ENCODE measurements at regions not wholly inside any gene's neighbourhood (a gene's known extent, or its start where the extent isn't known, plus 50 kb on each side); places are given as distances from the start of the nearest gene placed in this dataset.

DNA sequence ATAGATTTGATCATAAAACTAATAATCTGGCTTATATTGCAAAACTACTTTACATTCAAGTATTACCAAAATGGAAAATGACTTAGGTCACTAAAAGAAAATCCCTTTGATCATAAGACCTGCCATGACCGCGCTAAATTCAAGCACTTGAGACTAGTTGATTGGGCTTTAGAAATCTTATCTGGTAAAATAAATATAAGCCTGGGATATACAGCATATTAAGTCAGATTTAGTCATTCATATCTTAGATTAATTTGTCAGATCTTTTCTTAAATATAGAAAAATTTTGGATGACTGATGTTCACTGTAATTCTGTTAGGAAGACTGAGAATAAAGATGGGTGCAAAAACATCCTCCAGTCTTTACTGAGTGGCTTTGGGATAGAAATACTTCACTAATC is 450.0 kb downstream of the HTR7 start:
- no peak for DNase-seq (ENCODE audit: low read depth)

DNA sequence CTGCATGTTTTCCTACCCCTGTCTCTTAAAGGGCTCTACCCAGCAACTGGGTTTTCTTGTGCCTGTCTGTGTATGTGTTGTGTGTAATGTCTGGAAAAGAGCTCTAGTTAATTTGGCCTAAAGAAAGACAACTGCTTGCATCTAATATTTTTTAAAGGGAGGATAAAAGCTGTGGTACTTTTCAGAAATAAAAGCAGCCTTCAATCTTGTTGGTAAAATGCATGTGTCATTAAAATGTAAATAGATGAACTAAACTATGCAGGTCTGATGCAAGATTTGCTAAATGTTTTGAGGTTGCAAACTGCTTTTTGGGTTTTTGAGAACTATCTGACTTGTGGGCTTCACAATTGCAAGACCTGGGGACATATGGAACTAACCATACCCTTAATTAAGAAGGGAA is 445.3 kb downstream of the HTR7 start:
- DNase-seq (ENCODE audit: low read depth) = no peak

GRCh38 chr10:90413196-90413595 is 444.6 kb downstream of the HTR7 start:
- no peak for DNase-seq (ENCODE audit: low read depth)

- DNase-seq (ENCODE audit: low read depth) = no peak
These were observed 442.9 kb downstream of the HTR7 start for GRCh38 chr10:90414926-90415325.

DNA sequence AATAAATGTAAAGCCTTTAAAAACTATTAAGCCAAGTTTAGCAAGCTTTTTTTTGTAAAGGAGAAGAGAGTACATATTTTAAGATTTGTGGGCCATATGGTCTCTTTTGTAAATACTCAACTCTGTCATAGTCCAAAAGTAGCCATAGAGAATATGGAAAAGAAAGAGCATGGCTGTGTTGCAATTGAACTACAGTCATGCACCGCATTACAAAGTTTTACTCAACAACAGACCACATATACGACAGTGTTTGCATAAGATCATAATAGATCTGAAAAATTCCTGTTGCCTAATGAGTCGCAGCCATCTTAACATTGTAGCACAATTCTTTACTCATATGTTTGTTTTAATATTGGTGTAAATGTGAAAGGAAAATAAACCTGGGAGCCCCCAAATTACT is 440.8 kb downstream of the HTR7 start:
- no peak for DNase-seq (ENCODE audit: low read depth)

DNA sequence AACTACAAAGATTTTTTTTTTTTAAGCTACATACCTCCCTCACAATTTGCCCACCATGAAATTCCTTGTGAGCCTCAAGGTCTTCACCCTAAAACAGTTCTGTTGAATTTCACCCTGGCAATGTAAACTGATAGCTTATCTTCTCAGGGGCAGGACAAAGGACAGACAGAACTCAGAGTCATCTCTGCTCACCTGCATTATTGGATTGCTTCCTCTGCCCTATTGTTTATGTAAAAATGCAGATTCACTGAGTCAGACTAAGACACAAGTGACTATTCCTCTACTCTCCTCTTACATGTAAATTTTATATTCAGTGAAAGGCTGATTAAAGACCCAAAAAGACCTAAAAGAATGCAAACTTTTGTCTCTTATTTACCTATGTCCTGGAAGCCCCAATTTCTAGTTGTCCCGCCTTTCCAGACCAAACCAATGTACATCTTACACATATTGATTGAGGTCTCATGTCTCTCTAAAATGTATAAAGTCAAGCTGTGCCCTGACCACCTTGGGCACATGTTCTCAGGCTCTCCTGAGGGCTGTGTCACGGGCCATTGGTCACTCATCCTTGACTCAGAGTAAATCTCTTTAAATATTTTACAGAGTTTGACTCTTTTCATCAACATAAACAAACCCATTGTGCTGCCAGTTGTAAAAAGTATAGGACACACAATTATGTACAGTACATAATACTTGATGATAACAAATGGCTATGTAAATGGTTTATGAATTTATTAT is 440.2 kb downstream of the HTR7 start:
- no peak for DNase-seq (ENCODE audit: low read depth)

DNA sequence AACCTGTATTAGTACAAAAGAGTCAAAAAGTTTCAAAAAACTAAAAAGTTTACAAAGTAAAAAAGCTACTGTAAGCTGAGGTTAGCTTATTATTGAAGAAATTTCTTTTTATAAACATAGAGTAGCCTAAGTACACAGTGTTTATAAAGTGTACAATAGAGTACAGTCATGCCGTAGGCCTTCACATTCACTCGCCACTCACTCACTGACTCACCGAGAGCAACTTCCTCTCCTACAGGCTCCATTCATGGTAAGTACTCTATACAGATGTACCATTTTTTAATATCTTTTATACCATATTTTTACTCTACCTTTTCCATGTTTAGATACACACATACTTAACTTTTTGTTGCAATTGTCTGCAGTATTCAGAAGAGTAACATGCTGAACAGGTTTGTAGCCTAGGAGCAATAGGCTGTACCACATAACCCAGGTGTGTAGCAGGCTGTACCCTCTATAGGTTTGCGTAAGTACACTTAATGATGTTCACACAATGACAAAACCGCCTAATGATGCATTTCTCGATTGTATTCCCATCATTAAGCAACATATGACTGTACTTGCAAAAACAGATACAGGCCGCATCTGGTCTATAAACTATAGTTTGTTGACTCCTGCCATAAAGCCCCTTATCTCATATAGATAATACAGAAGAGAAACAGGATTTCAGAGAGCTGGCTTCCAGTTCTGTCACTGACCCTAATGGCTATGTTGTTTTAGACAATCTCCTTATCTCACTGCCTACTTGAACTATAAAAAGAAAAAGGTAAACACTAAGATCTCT is 438.8 kb downstream of the HTR7 start:
- peak; percentile 42 for DNase-seq (ENCODE audit: low read depth)

DNA sequence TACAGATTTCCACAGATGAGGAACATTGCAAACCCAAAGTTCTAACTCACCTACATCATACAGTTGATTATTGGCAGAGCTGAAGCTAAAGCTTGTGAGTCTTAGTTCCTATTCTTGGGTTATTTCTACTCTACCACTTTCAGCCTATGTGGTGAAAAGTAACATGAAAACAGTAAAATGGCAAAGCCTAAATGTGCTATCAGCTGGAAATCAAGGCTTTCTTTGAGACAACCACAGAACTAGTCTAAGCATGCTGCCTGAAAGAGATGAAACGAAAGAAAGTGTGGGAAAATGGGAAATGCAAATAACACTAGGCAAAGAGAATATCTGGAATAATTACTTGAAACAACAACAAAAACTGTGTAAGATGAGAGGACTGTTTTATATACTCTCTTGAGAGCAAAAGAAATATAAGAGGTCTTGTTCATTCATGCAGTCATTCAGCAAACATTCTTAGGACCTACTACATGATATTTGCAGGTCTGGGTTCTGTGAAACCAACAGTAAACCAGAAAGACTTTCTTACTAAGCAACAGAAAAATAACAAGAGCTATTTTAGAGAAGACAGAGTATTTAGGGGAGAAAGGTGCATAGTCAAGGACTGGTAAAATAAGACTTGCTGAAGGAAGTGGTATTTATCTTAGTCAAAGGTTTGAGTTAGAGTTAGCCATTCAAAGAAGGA is 437.1 kb downstream of the HTR7 start:
- DNase-seq (ENCODE audit: low read depth) = no peak

GRCh38 chr10:90421874-90422273 is 436.0 kb downstream of the HTR7 start:
- no peak for DNase-seq (ENCODE audit: low read depth)

DNA sequence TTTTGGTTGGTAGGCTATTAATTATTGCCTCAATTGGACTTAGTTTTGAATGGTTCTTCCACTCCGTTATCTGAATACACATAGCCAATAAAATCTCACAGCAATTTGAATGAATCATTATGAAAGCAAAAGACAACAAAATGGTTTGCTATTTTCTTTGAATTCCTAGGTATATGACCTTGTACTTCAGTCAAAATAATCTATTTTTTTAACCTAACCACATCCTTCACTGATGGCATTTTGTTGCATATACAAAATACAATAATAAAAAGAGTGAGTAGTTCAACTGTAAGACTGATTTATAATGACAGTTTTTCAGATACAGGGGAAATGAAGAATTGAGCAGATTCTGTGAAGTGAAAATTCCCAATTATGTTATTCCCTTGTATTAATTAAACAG is 433.1 kb downstream of the HTR7 start:
- DNase-seq (ENCODE audit: low read depth) = peak; percentile 20

- DNase-seq (ENCODE audit: low read depth) = no peak
These were observed 427.7 kb downstream of the HTR7 start for GRCh38 chr10:90430186-90430585.

DNA sequence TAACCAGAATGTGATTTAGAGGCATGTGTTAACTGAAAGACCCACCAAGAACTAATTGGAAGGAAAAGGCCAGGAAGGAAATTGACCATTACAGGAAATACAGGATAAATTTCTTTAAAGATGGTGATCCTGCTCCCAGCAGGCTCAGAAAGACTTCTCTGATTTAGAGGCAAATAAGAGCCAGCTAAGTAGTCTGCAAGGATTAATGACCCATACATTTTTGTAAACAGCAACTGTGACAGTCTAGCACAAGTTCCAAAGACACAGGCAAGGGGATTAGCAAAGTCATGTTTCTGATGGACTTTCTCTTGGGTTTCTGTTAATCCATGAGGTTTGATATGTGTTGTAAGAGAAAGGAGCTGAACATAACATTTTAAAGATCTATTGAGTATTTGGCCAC is 425.0 kb downstream of the HTR7 start:
- DNase-seq (ENCODE audit: low read depth) = no peak

- DNase-seq (ENCODE audit: low read depth) = no peak
These were observed 422.5 kb downstream of the HTR7 start for GRCh38 chr10:90435296-90435695.

GRCh38 chr10:90437452-90437851 is 420.4 kb downstream of the HTR7 start:
- no peak for DNase-seq (ENCODE audit: low read depth)

- no peak for DNase-seq (ENCODE audit: low read depth)
These were observed 417.0 kb downstream of the HTR7 start for GRCh38 chr10:90440870-90441269.

DNA sequence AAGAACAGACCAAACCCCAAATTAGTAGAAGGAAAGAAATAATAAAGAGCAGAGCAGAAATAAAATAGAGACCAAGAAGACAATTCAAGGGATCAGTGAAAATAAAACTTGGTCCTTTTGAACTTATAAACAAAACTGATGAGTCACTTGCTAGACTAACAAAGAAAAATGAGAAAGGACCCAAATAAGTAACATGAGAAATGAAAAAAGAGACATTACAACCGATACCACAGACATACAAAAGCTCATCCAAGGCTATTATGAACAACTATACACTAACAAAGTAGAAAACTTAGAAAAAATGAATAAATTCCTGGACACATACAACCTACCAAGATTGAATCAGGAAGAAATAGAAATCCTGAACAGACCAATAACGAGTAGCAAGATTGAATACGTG is 414.5 kb downstream of the HTR7 start:
- DNase-seq (ENCODE audit: low read depth) = no peak

- no peak for DNase-seq (ENCODE audit: low read depth)
These were observed 410.0 kb downstream of the HTR7 start for GRCh38 chr10:90447831-90448230.

DNA sequence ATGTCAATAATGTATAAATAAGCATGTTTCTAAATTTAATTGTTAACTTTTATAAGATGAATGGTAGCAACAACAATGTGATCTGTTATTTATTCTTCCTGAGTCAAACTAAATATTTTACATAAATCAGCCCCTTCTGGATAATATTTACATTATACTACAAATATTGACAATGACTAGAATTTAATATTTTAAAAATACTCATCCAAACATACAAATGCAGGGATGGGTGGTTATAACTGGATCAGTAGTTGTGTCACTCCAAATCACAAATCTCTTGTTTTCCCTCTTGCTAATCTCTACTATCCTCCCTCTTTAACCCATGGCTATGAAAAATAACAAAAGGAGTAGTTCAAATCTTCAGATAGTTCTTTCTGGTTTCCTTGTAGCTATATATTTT is 407.0 kb downstream of the HTR7 start:
- DNase-seq (ENCODE audit: low read depth) = no peak

- peak; percentile 19 for DNase-seq (ENCODE audit: low read depth)
These were observed 406.6 kb downstream of the HTR7 start for GRCh38 chr10:90451283-90451682.

- DNase-seq (ENCODE audit: low read depth) = no peak
These were observed 399.8 kb downstream of the HTR7 start for GRCh38 chr10:90458054-90458453.

GRCh38 chr10:90458571-90458970 is 399.3 kb downstream of the HTR7 start:
- no peak for DNase-seq (ENCODE audit: low read depth)

DNA sequence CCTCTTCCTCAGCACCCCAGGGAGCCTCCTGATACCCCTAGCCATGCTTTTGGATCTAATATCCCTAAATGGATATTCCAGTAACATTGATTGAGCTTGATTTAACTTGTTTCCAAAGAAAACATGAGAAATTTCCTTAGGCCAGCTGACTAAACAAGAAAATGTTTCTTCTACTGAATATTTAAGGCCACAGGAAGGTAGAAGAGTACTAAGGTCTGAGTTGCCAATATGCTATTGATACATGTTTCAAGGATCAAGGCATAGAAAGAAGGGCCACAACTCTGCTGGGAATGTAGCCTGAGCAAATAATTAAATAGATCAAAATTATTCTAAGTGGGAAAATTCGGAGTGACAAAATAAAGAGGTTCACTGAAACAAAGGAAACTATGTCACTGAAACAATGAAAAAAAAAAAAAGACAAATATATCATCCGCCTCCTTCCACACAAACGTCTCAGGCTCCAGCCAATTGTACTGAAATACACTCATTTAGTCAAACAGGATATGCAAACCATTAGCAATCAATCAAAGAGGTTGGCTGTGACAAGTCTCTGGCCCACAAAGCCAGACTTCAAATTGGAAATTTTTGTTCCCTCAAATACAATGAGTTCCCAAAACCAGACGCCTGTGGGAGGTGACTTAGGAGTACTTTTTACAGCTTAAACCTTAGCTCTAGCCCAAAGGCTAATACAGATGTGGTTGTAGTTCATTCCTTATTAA is 396.2 kb downstream of the HTR7 start:
- no peak for DNase-seq (ENCODE audit: low read depth)

All from HS-27A (cell line).